Liver (tissue), 3 donors: ENCODE measurements at regions not wholly inside any gene's neighbourhood (a gene's known extent, or its start where the extent isn't known, plus 50 kb on each side); places are given as distances from the start of the nearest gene placed in this dataset.

Experiments used
- CTCF ChIP-seq: fragments of 150-350 bp; IDR thresholded peaks from 2 replicates; pipeline ENCODE4 v1.5.1; 2017; ENCODE audit warnings: improper control_type of control experiment, low read depth, low read length; ENCODE audit not compliant: missing input control
- FOXA1 ChIP-seq: IDR thresholded peaks from 2 replicates; pipeline ENCODE4 v1.6.1; 2016; ENCODE audit warnings: antibody characterized with exemption
- GABPA ChIP-seq, 2 donors: IDR thresholded peaks in 1 of 2; conservative IDR thresholded peaks in 1 of 2; 2 replicates each; pipeline ENCODE4 v1.6.1; 2016; ENCODE audit warnings: antibody characterized with exemption in 2 of 2, mild to moderate bottlenecking in 1 of 2, moderate library complexity in 1 of 2
- JUND ChIP-seq, 2 donors: IDR thresholded peaks; 2 replicates each; pipeline ENCODE4 v1.6.1; 2016; ENCODE audit warnings: antibody characterized with exemption in 2 of 2
- RAD21 ChIP-seq, 2 donors: IDR thresholded peaks; 2 replicates each; pipeline ENCODE4 v1.6.1; 2016; ENCODE audit warnings: antibody characterized with exemption in 2 of 2, mild to moderate bottlenecking in 2 of 2
- REST ChIP-seq: IDR thresholded peaks from 2 replicates; pipeline ENCODE4 v1.6.1; 2016; ENCODE audit warnings: antibody characterized with exemption, mild to moderate bottlenecking
- SP1 ChIP-seq: IDR thresholded peaks from 2 replicates; pipeline ENCODE4 v1.6.1; 2018; ENCODE audit warnings: antibody characterized with exemption, mild to moderate bottlenecking
- TAF1 ChIP-seq: conservative IDR thresholded peaks from 2 replicates; pipeline ENCODE4 v1.6.1; 2016; ENCODE audit warnings: antibody characterized with exemption, mild to moderate bottlenecking
- ZBTB33 ChIP-seq: IDR thresholded peaks from 2 replicates; pipeline ENCODE4 v1.6.1; 2016; ENCODE audit warnings: antibody characterized with exemption
- donor health status: healthy.
- donor health status: healthy.

- TF ChIP-seq JUND (IDR thresholded peaks at IDR 0.05) (no peak), SP1 (no peak), CTCF (no peak), FOXA1 (no peak), RAD21 (IDR thresholded peaks at IDR 0.05) (no peak), TAF1 (no peak), GABPA (IDR thresholded peaks at IDR 0.05 in 1 of 2, conservative IDR thresholded peaks at IDR 0.05 in 1 of 2) (no peak), ZBTB33 (no peak), REST (no peak)
Measured at GRCh38 chr18:22701795-22702194, 231.3 kb upstream of the RBBP8 start.
